CD14-positive monocyte (primary cell): ENCODE measurements at regions not wholly inside any gene's neighbourhood (a gene's known extent, or its start where the extent isn't known, plus 50 kb on each side); places are given as distances from the start of the nearest gene placed in this dataset.

Experiments used
- DNase-seq, 3 donors: peaks; one replicate each; pipeline ENCODE4 v3.0.0-alpha.2; 2011 to 2022
- H2AFZ ChIP-seq: 2 replicates; pipeline ENCODE4 v1.6.0; 2012; ENCODE audit warnings: mild to moderate bottlenecking, low read depth, low read length, inconsistent platforms; ENCODE audit not compliant: insufficient read depth, poor library complexity, severe bottlenecking
- H3K27ac ChIP-seq, 2 donors: 1 replicate in 1 of 2; 2 replicates in 1 of 2; pipeline ENCODE4 v1.5.1; 2012 to 2013; ENCODE audit warnings: low read length in 2 of 2, control low read depth in 1 of 2, inconsistent platforms in 1 of 2, low read depth in 1 of 2, mild to moderate bottlenecking in 1 of 2
- H3K27me3 ChIP-seq, 2 donors: one replicate each; pipeline versions ENCODE4 v1.6.0 to v1.6.1; 2011 to 2013; ENCODE audit warnings: low read length in 2 of 2; ENCODE audit not compliant: control insufficient read depth in 2 of 2, insufficient read depth in 2 of 2
- H3K36me3 ChIP-seq, 2 donors: replicated peaks in 1 of 2; 1 replicate in 1 of 2; 2 replicates in 1 of 2; pipeline versions ENCODE4 v1.5.1 to v1.6.1; 2012 to 2013; ENCODE audit warnings: low read length in 2 of 2, control low read depth in 1 of 2, inconsistent platforms in 1 of 2, mild to moderate bottlenecking in 1 of 2; ENCODE audit not compliant: insufficient read depth in 2 of 2, control insufficient read depth in 1 of 2
- H3K4me1 ChIP-seq, 2 donors: 1 replicate in 1 of 2; 2 replicates in 1 of 2; pipeline versions ENCODE4 v1.5.1 to v1.6.1; 2012 to 2013; ENCODE audit warnings: low read length in 2 of 2, control low read depth in 1 of 2, inconsistent platforms in 1 of 2, mild to moderate bottlenecking in 1 of 2, moderate library complexity in 1 of 2; ENCODE audit not compliant: insufficient read depth in 2 of 2, control insufficient read depth in 1 of 2
- H3K4me2 ChIP-seq: replicated peaks from 2 replicates; pipeline ENCODE3; 2012; ENCODE audit warnings: low read length, moderate library complexity, mild to moderate bottlenecking; ENCODE audit not compliant: poor library complexity, severe bottlenecking; ENCODE audit errors: extremely low read depth
- H3K4me3 ChIP-seq, 3 experiments: fragments of 200-600 bp in 1 of 3; sonication (generic) in 1 of 3; replicated peaks in 1 of 3; 1 replicate in 2 of 3; 2 replicates in 1 of 3; pipeline ENCODE4 v1.5.1; 2011 to 2013; ENCODE audit warnings: low read length in 3 of 3, mild to moderate bottlenecking in 3 of 3, control low read depth in 2 of 3, low read depth in 2 of 3, inconsistent platforms in 1 of 3, moderate library complexity in 1 of 3
- H3K79me2 ChIP-seq: 2 replicates; pipeline ENCODE4 v1.6.0; 2012; ENCODE audit warnings: mild to moderate bottlenecking, control low read depth, inconsistent platforms, low read length, moderate library complexity; ENCODE audit not compliant: insufficient read depth
- H3K9ac ChIP-seq: 2 replicates; pipeline ENCODE4 v1.6.0; 2017; ENCODE audit warnings: low read length, mild to moderate bottlenecking; ENCODE audit not compliant: insufficient read depth, poor library complexity, severe bottlenecking
- H3K9me3 ChIP-seq, 2 donors: replicated peaks in 1 of 2; 1 replicate in 1 of 2; 2 replicates in 1 of 2; pipeline versions ENCODE4 v1.5.1 to v1.6.1; 2012 to 2013; ENCODE audit warnings: low read length in 2 of 2, control low read depth in 1 of 2; ENCODE audit not compliant: control insufficient read depth in 1 of 2, insufficient read depth in 1 of 2
- H4K20me1 ChIP-seq: 2 replicates; pipeline ENCODE4 v1.6.0; 2012; ENCODE audit warnings: mild to moderate bottlenecking, low read length, control low read depth, moderate library complexity; ENCODE audit not compliant: insufficient read depth
- H3K27ac Mint-ChIP-seq, 7 donors: one replicate each; pipeline ENCODE4 v1.8.0; 2020; ENCODE audit warnings: mild to moderate bottlenecking in 7 of 7, mixed read lengths in 7 of 7, moderate library complexity in 6 of 7, inconsistent platforms in 2 of 7
- H3K27me3 Mint-ChIP-seq, 3 donors: one replicate each; pipeline ENCODE4 v1.8.0; 2021 to 2022; ENCODE audit warnings: low read depth in 3 of 3, mild to moderate bottlenecking in 3 of 3, mixed read lengths in 3 of 3, moderate library complexity in 3 of 3, inconsistent platforms in 1 of 3
- H3K36me3 Mint-ChIP-seq, 2 donors: one replicate each; pipeline ENCODE4 v1.8.0; 2020; ENCODE audit warnings: mixed read lengths in 2 of 2, inconsistent platforms in 1 of 2, mild to moderate bottlenecking in 1 of 2
- H3K4me1 Mint-ChIP-seq: one replicate; pipeline ENCODE4 v1.8.0; 2020; ENCODE audit warnings: mild to moderate bottlenecking, mixed read lengths
- H3K4me3 Mint-ChIP-seq, 2 donors: one replicate each; pipeline ENCODE4 v1.8.0; 2020; ENCODE audit warnings: mild to moderate bottlenecking in 2 of 2, mixed read lengths in 2 of 2, moderate library complexity in 1 of 2
- H3K9me3 Mint-ChIP-seq, 7 donors: one replicate each; pipeline ENCODE4 v1.8.0; 2020 to 2022; ENCODE audit warnings: mixed read lengths in 7 of 7, mild to moderate bottlenecking in 6 of 7, moderate library complexity in 6 of 7, inconsistent platforms in 2 of 7
- WGBS: methylation state at CpG from one replicate; pipeline ENCODE4 v1.1.5; 2013; ENCODE audit warnings: missing lambda C conversion rate; ENCODE audit not compliant: insufficient coverage; 5-methylcytosine and 5-hydroxymethylcytosine counted together
- intact Hi-C, 2 donors: fragments of 100-400 bp; cut with micrococcal nuclease; formaldehyde crosslinking; loops; one replicate each; pipeline versions ENCODE4 v1.15.0 to v1.15.1; 2023
- TF ChIP-seq, protein P1 (sequence below): fragments of 200-600 bp; IDR thresholded peaks from one replicate; pipeline ENCODE4 v1.8.0; 2022; ENCODE audit warnings: antibody characterized with exemption, mild to moderate bottlenecking

DNA sequence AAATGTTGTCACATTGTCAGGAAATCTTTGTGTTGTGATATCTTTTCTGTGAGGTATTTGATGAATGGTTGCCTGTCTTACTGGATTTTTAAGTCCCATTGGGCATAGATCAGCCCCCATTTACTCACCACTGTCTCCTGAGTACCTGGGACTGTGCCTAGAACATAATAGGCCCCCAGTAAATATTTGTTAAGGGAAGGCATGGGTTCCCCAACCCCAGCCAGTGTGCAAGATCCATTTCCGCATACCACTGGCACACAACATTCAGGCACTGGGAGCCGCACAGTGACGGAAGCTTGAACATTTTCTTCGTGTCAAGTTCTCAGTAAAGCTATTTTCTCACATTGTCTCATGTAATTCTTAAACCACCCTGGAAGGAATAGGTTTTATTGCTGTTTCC is 72.2 kb downstream of the UNC5CL start:
- Histone ChIP-seq H3K36me3 (no peaks in the 10 kb centered on the region), H3K4me1 (no peaks in the 10 kb centered on the region), H3K4me2 (no peak overlapping the region), H3K27ac (no peak overlapping the region), H3K9ac (no peak overlapping the region), H3K9me3 (no peaks in the 10 kb centered on the region), H3K79me2 (no peaks in the 10 kb centered on the region), H3K27me3 (peaks cover 0 to 3% of the 10 kb centered on the region in 2 donors), H2AFZ (no peak overlapping the region), H4K20me1 (no peaks in the 10 kb centered on the region), H3K4me3 (no peak overlapping the region)
- no peaks in the 10 kb centered on the region for H3K36me3 Mint-ChIP-seq
- TF ChIP-seq, protein P1, sequence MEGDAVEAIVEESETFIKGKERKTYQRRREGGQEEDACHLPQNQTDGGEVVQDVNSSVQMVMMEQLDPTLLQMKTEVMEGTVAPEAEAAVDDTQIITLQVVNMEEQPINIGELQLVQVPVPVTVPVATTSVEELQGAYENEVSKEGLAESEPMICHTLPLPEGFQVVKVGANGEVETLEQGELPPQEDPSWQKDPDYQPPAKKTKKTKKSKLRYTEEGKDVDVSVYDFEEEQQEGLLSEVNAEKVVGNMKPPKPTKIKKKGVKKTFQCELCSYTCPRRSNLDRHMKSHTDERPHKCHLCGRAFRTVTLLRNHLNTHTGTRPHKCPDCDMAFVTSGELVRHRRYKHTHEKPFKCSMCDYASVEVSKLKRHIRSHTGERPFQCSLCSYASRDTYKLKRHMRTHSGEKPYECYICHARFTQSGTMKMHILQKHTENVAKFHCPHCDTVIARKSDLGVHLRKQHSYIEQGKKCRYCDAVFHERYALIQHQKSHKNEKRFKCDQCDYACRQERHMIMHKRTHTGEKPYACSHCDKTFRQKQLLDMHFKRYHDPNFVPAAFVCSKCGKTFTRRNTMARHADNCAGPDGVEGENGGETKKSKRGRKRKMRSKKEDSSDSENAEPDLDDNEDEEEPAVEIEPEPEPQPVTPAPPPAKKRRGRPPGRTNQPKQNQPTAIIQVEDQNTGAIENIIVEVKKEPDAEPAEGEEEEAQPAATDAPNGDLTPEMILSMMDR, result no peak
- no peaks in the 10 kb centered on the region for H3K9me3 Mint-ChIP-seq
- no peak overlapping the region for H3K27ac Mint-ChIP-seq
- H3K4me1 Mint-ChIP-seq, result peaks cover 3% of the 10 kb centered on the region
- intact Hi-C loops, result no loop called here
- no peak for DNase-seq
- WGBS, result 100% methylated on average over 3 of the region's 4 CpGs
- H3K4me3 Mint-ChIP-seq, result no peak overlapping the region
- H3K27me3 Mint-ChIP-seq, result peaks cover 0 to 9% (median 1%) of the 10 kb centered on the region in 3 donors

DNA sequence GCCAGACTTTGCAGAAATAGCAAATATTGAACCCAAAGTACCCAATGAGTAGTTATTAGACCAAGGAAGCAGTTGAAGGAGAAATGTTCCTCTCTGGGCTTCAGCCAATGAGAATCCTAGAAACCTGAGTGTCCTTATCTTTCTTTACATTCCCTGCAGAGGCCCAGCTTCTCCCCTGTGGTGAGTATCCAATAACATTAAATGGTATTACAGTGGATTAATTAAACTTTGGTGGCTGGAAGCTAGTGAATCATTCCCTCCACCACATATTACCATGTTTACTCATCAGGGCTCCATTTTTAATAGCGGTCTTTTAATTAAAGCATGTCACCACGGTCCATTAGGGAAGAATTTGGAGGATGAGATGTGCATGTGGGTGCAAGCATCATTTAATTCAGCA is 74.0 kb downstream of the UNC5CL start:
- H4K20me1 ChIP-seq, result no peaks in the 10 kb centered on the region
- no peaks in the 10 kb centered on the region for H3K36me3 Mint-ChIP-seq
- H3K9me3 ChIP-seq, result no peaks in the 10 kb centered on the region
- TF ChIP-seq, protein P1, result no peak
- H3K9ac ChIP-seq, result no peak overlapping the region
- H3K27ac ChIP-seq, result no peak overlapping the region
- no peaks in the 10 kb centered on the region for H3K27me3 ChIP-seq
- H3K4me1 Mint-ChIP-seq, result peaks cover 3% of the 10 kb centered on the region
- no peak overlapping the region for H3K4me3 Mint-ChIP-seq
- intact Hi-C loops, result no loop called here
- H3K4me2 ChIP-seq, result no peak overlapping the region
- H3K9me3 Mint-ChIP-seq, result no peaks in the 10 kb centered on the region
- H3K36me3 ChIP-seq, result no peaks in the 10 kb centered on the region
- peaks cover 1 to 7% (median 3%) of the 10 kb centered on the region in 3 donors for H3K27me3 Mint-ChIP-seq
- no peaks in the 10 kb centered on the region for H3K79me2 ChIP-seq
- no peak overlapping the region for H2AFZ ChIP-seq
- no peak overlapping the region for H3K4me3 ChIP-seq
- WGBS, result 100% methylated on average over 2 of the region's 2 CpGs
- no peak overlapping the region for H3K27ac Mint-ChIP-seq
- DNase-seq, result no peak
- no peaks in the 10 kb centered on the region for H3K4me1 ChIP-seq
